Sciatic nerve (tissue), 2 donors: ENCODE measurements at regions not wholly inside any gene's neighbourhood (a gene's known extent, or its start where the extent isn't known, plus 50 kb on each side); places are given as distances from the start of the nearest gene placed in this dataset.

Experiments
- ATAC-seq: fragments of 200-7000 bp; cut with Tn5 transposase; one replicate; pipeline ENCODE4 v1.9.1; 2020; ENCODE audit warnings: mild to moderate bottlenecking, moderate library complexity
- DNase-seq: peaks from one replicate; pipeline ENCODE4 v3.0.0-alpha.2; 2020; ENCODE audit warnings: low spot score
- intact Hi-C: fragments of 100-400 bp; cut with DNase I; formaldehyde crosslinking; loops from one replicate; pipeline ENCODE4 v1.14.2; 2022
- donor health status: DM: no; HTN: no; CAD: no.
- donor health status: DM: no; HTN: no; CAD: no.

GRCh38 chr5:67407979-67408378 lies 211.4 kb upstream of the CD180 start:
- intact Hi-C loops = no loop called here
- DNase-seq = no peak
- no peak for ATAC-seq

GRCh38 chr5:67405755-67406154 lies 209.2 kb upstream of the CD180 start:
- intact Hi-C loops = no loop called here
- ATAC-seq = no peak
- no peak for DNase-seq

GRCh38 chr5:67405101-67405364 lies 208.4 kb upstream of the CD180 start:
- no peak for ATAC-seq
- intact Hi-C loops = no loop called here
- no peak for DNase-seq

GRCh38 chr5:67404256-67405100 lies 207.9 kb upstream of the CD180 start:
- DNase-seq (no peak), ATAC-seq (no peak)
- intact Hi-C loops = no loop called here

GRCh38 chr5:67402526-67402925 lies 205.9 kb upstream of the CD180 start:
- ATAC-seq (no peak), DNase-seq (no peak)
- intact Hi-C loops = no loop called here

- peak; percentile 14 for ATAC-seq
These were observed 204.6 kb upstream of the CD180 start for GRCh38 chr5:67401172-67401571.

GRCh38 chr5:67400752-67401151 lies 204.2 kb upstream of the CD180 start:
- intact Hi-C loops = no loop called here
- ATAC-seq (peak; percentile 61), DNase-seq (no peak)

More at GRCh38 chr5:67401172-67401571, 204.6 kb upstream of the CD180 start:
- no peak for DNase-seq
- intact Hi-C loops = no loop called here

GRCh38 chr5:67395790-67396418 lies 199.3 kb upstream of the CD180 start:
- intact Hi-C loops = no loop called here
- DNase-seq (no peak), ATAC-seq (peak; percentile 68)

- ATAC-seq (peak; percentile 22), DNase-seq (no peak)
- intact Hi-C loops = no loop called here
These were observed 196.6 kb upstream of the CD180 start for GRCh38 chr5:67393211-67393610.

GRCh38 chr5:67390935-67391334 lies 194.3 kb upstream of the CD180 start:
- intact Hi-C loops = no loop called here

GRCh38 chr5:67383451-67383850 lies 186.9 kb upstream of the CD180 start:
- no peak for DNase-seq
- intact Hi-C loops = no loop called here
- ATAC-seq = no peak

More at GRCh38 chr5:67390935-67391334, 194.3 kb upstream of the CD180 start:
- DNase-seq (no peak), ATAC-seq (no peak)

GRCh38 chr5:67381236-67381880 lies 184.8 kb upstream of the CD180 start:
- ATAC-seq = no peak
- no peak for DNase-seq
- intact Hi-C loops = no loop called here

- ATAC-seq (no peak), DNase-seq (no peak)
- intact Hi-C loops = no loop called here
These were observed 183.8 kb upstream of the CD180 start for GRCh38 chr5:67380431-67380830.

GRCh38 chr5:67379753-67380152 lies 183.2 kb upstream of the CD180 start:
- no peak for ATAC-seq
- intact Hi-C loops = no loop called here
- no peak for DNase-seq

- no peak for DNase-seq
- intact Hi-C loops = no loop called here
- ATAC-seq = no peak
These were observed 181.7 kb upstream of the CD180 start for GRCh38 chr5:67378256-67378655.

- intact Hi-C loops = no loop called here
- ATAC-seq (no peak), DNase-seq (no peak)
These were observed 181.0 kb upstream of the CD180 start for GRCh38 chr5:67377631-67378030.

- ATAC-seq = no peak
- no peak for DNase-seq
- intact Hi-C loops = no loop called here
These were observed 179.0 kb upstream of the CD180 start for GRCh38 chr5:67375606-67376005.

GRCh38 chr5:67374378-67374777 lies 177.8 kb upstream of the CD180 start:
- intact Hi-C loops = no loop called here
- DNase-seq (no peak), ATAC-seq (no peak)

GRCh38 chr5:67373518-67373917 lies 176.9 kb upstream of the CD180 start:
- intact Hi-C loops = loop anchor here (1.0 kb wide), 1 partner anchor 21 kb away; no protein-coding TSS in a partner anchor
- no peak for ATAC-seq

GRCh38 chr5:67372887-67373286 lies 176.3 kb upstream of the CD180 start:
- DNase-seq (no peak), ATAC-seq (no peak)
- intact Hi-C loops = loop anchor here (1.0 kb wide), 1 partner anchor 21 kb away; no protein-coding TSS in a partner anchor

More at GRCh38 chr5:67373518-67373917, 176.9 kb upstream of the CD180 start:
- DNase-seq = no peak
